K562 (cell line): ENCODE measurements at regions not wholly inside any gene's neighbourhood (a gene's known extent, or its start where the extent isn't known, plus 50 kb on each side); places are given as distances from the start of the nearest gene placed in this dataset.

Source experiments
- ATAC-seq: fragments of 200-7000 bp; cut with Tn5 transposase; 3 replicates; pipeline ENCODE4 v1.9.1; 2020; ENCODE audit warnings: moderate library complexity
- BruUV-seq: library from RNA; stranded (reverse); fragments of 400-500 nt; replicated peaks from 2 replicates; lab custom pipeline; 2021; lab: Mats Ljungman, UMichigan
- CTCF ChIA-PET: fragments of 300-600 bp; formaldehyde crosslinking; extraction: SDS; loops from one replicate; lab custom pipeline; 2021; ENCODE audit warnings: low intra/inter-chr PET ratio; lab: Yijun Ruan, JAX
- POLR2A ChIA-PET: fragments of 300-600, 350-650 bp; sonication (Branson Sonifier 250); formaldehyde crosslinking; extraction: SDS; loops from one replicate; lab custom pipeline; 2021; ENCODE audit warnings: antibody characterized with exemption, inconsistent platforms; lab: Yijun Ruan, JAX
- DNase-seq, 4 experiments: peaks; one replicate each; pipeline versions ENCODE4 v3.0.0 to v3.0.0-alpha.2; 2011 to 2018; ENCODE audit warnings: low spot score in 3 of 4, mixed read lengths in 3 of 4; ENCODE audit errors: extremely low read depth in 1 of 4
- FAIRE-seq: peaks from 2 replicates; lab custom pipeline; 2011; peaks lifted over from hg19 to GRCh38; lab: Jason Lieb, UNC
- H2AFZ ChIP-seq: 2 replicates; pipeline ENCODE4 v1.6.0; 2011; ENCODE audit warnings: low read depth, low read length, control low read depth, inconsistent platforms
- H3K27ac ChIP-seq: fragments of 200-600 bp; 3 replicates; pipeline ENCODE4 v1.8.0; 2011; ENCODE audit warnings: low read depth, mild to moderate bottlenecking, control low read depth, inconsistent platforms, low read length, moderate library complexity, mixed read lengths; ENCODE audit errors: extremely low read depth
- H3K27me3 ChIP-seq, 2 experiments: fragments of 300-600 bp in 1 of 2; 2 replicates in 1 of 2; 3 replicates in 1 of 2; pipeline versions ENCODE4 v1.6.0 to v1.8.0; 2011; ENCODE audit warnings: inconsistent platforms in 2 of 2, low read length in 2 of 2, mild to moderate bottlenecking in 1 of 2, mixed read lengths in 1 of 2, moderate library complexity in 1 of 2; ENCODE audit not compliant: control insufficient read depth in 2 of 2, insufficient read depth in 2 of 2
- H3K36me3 ChIP-seq: fragments of 300-600 bp; 3 replicates; pipeline ENCODE4 v1.8.0; 2011; ENCODE audit warnings: mild to moderate bottlenecking, low read length, inconsistent platforms; ENCODE audit not compliant: control insufficient read depth, insufficient read depth
- H3K4me1 ChIP-seq, 2 experiments: fragments of 200-600 bp in 1 of 2; replicated peaks in 1 of 2; 2 replicates in 1 of 2; 3 replicates in 1 of 2; pipeline versions ENCODE4 v1.5.1 to v1.8.0; 2011; ENCODE audit warnings: inconsistent platforms in 2 of 2, low read length in 2 of 2, mild to moderate bottlenecking in 1 of 2, mixed read lengths in 1 of 2, moderate library complexity in 1 of 2; ENCODE audit not compliant: control insufficient read depth in 2 of 2, insufficient read depth in 2 of 2
- H3K4me2 ChIP-seq: 2 replicates; pipeline ENCODE4 v1.6.1; 2011; ENCODE audit warnings: low read length, control low read depth, inconsistent platforms, mixed read lengths; ENCODE audit not compliant: insufficient read depth
- H3K4me3 ChIP-seq: fragments of 200-600 bp; sonication (generic), shearing (Covaris generic); 2 replicates; pipeline ENCODE4 v1.5.1; 2016; ENCODE audit warnings: control low read depth, inconsistent platforms
- H3K79me2 ChIP-seq: fragments of 200-600 bp; 3 replicates; pipeline ENCODE4 v1.8.0; 2011; ENCODE audit warnings: low read length, inconsistent platforms; ENCODE audit not compliant: control insufficient read depth, insufficient read depth
- H3K9ac ChIP-seq, 2 experiments: 2 replicates each; pipeline versions ENCODE4 v1.6.0 to v1.6.1; 2011; ENCODE audit warnings: low read depth in 2 of 2, low read length in 2 of 2, control low read depth in 1 of 2, inconsistent platforms in 1 of 2, mild to moderate bottlenecking in 1 of 2, mixed read lengths in 1 of 2; ENCODE audit not compliant: insufficient read depth in 1 of 2
- H3K9me1 ChIP-seq: one replicate; pipeline ENCODE4 v1.6.0; 2011; ENCODE audit warnings: inconsistent platforms, mild to moderate bottlenecking, low read length, moderate library complexity; ENCODE audit not compliant: control insufficient read depth, insufficient read depth
- H3K9me3 ChIP-seq: replicated peaks from 2 replicates; pipeline ENCODE4 v1.5.1; 2011; ENCODE audit warnings: low read depth, low read length, inconsistent platforms; ENCODE audit not compliant: control insufficient read depth, insufficient read depth
- H4K20me1 ChIP-seq: replicated peaks from 2 replicates; pipeline ENCODE4 v1.6.1; 2011; ENCODE audit warnings: low read length, inconsistent platforms, mixed read lengths; ENCODE audit not compliant: control insufficient read depth, insufficient read depth
- GTF2E2 ChIP-seq: fragments of 200-800 bp; sonication (Bioruptor generic); IDR thresholded peaks from 2 replicates; pipeline ENCODE4 v1.6.1; 2016; ENCODE audit warnings: missing genetic modification characterization, missing compliant biosample characterization
- ZSCAN32 ChIP-seq: fragments of 450-650 bp; formaldehyde crosslinking; IDR thresholded peaks from 2 replicates; pipeline ENCODE4 v1.4.0; 2020; ENCODE audit warnings: mild to moderate bottlenecking, moderate library complexity
- WGBS: fragments of 100-300 bp; shearing (Covaris generic); methylation state at CpG from one replicate; pipeline ENCODE4 v1.1.6; 2016; ENCODE audit warnings: low coverage, mixed read lengths; ENCODE audit not compliant: insufficient coverage; ENCODE audit errors: missing lambda C conversion rate; 5-methylcytosine and 5-hydroxymethylcytosine counted together
- in situ Hi-C: fragments of 300-500 bp; cut with MboI; formaldehyde crosslinking; loops from 4 replicates; pipeline ENCODE4 v1.15.0; 2018; ENCODE audit warnings: inconsistent platforms, mixed read lengths
- intact Hi-C: fragments of 100-400 bp; cut with micrococcal nuclease; formaldehyde crosslinking; loops from 2 replicates; pipeline ENCODE4 v1.14.2; 2022
- TF ChIP-seq, protein P1 (sequence below), 2 experiments: fragments of 450-650 bp in 1 of 2; IDR thresholded peaks; 2 replicates each; pipeline ENCODE4 v1.6.1; 2011 to 2017; ENCODE audit warnings: low read depth in 2 of 2, antibody characterized with exemption in 1 of 2, borderline replicate concordance in 1 of 2, low read length in 1 of 2, mild to moderate bottlenecking in 1 of 2, mixed read lengths in 1 of 2; ENCODE audit not compliant: control insufficient read depth in 1 of 2
- TF ChIP-seq, protein P2 (sequence below): IDR thresholded peaks from 3 replicates; pipeline ENCODE4 v1.6.1; 2011; ENCODE audit warnings: borderline replicate concordance, mild to moderate bottlenecking; ENCODE audit not compliant: insufficient read length, insufficient read depth
- TF ChIP-seq, protein P3 (sequence below): sonication (generic); formaldehyde crosslinking; IDR thresholded peaks from 2 replicates; pipeline ENCODE4 v1.5.0; 2020; ENCODE audit warnings: missing genetic modification reagents
- TF ChIP-seq, protein P4 (sequence below): fragments of 250-450 bp; sonication (Bioruptor Pico); IDR thresholded peaks from 2 replicates; pipeline ENCODE4 v1.8.0; 2021; ENCODE audit warnings: moderate library complexity, mild to moderate bottlenecking, inconsistent platforms
- TF ChIP-seq, protein P5 (sequence below): fragments of 450-650 bp; formaldehyde crosslinking; IDR thresholded peaks from 2 replicates; pipeline ENCODE4 v1.4.0; 2020; ENCODE audit warnings: mild to moderate bottlenecking, mixed read lengths
- TF ChIP-seq, protein P6 (sequence below): conservative IDR thresholded peaks from 2 replicates; pipeline ENCODE4 v1.6.1; 2011; ENCODE audit warnings: low read depth, mild to moderate bottlenecking, low read length; ENCODE audit not compliant: control insufficient read depth
- TF ChIP-seq, protein P7 (sequence below): sonication (generic); formaldehyde crosslinking; IDR thresholded peaks from 2 replicates; pipeline ENCODE4 v1.9.0; 2022; ENCODE audit warnings: mild to moderate bottlenecking, missing genetic modification reagents

DNA sequence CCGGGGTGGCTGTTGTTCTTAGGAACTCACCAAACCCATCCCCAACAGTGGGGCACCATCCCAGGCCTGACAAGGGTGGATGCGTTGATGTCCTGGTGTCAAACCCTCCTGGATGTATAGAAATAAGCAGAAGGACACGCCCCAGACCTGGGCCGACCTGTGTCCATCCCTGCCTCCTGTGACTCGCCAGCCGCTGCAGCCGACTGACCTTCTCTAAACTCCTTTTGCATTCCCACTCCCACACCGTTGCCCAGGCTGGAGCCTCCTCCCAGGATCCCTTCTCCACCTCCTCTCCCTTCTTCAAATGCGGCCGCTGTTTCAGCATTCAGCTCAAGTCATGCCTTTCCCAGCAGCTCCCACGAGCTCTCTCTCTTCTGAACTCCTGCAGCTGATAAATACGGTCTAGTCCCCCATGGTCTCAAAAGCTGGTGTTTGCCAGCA lies 213.2 kb upstream of the IER5L start (continued):
- TF ChIP-seq, protein P1, sequence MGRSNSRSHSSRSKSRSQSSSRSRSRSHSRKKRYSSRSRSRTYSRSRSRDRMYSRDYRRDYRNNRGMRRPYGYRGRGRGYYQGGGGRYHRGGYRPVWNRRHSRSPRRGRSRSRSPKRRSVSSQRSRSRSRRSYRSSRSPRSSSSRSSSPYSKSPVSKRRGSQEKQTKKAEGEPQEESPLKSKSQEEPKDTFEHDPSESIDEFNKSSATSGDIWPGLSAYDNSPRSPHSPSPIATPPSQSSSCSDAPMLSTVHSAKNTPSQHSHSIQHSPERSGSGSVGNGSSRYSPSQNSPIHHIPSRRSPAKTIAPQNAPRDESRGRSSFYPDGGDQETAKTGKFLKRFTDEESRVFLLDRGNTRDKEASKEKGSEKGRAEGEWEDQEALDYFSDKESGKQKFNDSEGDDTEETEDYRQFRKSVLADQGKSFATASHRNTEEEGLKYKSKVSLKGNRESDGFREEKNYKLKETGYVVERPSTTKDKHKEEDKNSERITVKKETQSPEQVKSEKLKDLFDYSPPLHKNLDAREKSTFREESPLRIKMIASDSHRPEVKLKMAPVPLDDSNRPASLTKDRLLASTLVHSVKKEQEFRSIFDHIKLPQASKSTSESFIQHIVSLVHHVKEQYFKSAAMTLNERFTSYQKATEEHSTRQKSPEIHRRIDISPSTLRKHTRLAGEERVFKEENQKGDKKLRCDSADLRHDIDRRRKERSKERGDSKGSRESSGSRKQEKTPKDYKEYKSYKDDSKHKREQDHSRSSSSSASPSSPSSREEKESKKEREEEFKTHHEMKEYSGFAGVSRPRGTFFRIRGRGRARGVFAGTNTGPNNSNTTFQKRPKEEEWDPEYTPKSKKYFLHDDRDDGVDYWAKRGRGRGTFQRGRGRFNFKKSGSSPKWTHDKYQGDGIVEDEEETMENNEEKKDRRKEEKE (IDR thresholded peaks at IDR 0.05; ENCODE audit: borderline replicate concordance in 1 of 2, control insufficient read depth in 1 of 2, low read depth in 2 of 2, low read length in 1 of 2), result no peak
- TF ChIP-seq, protein P2, sequence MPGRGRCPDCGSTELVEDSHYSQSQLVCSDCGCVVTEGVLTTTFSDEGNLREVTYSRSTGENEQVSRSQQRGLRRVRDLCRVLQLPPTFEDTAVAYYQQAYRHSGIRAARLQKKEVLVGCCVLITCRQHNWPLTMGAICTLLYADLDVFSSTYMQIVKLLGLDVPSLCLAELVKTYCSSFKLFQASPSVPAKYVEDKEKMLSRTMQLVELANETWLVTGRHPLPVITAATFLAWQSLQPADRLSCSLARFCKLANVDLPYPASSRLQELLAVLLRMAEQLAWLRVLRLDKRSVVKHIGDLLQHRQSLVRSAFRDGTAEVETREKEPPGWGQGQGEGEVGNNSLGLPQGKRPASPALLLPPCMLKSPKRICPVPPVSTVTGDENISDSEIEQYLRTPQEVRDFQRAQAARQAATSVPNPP, result no peak

DNA sequence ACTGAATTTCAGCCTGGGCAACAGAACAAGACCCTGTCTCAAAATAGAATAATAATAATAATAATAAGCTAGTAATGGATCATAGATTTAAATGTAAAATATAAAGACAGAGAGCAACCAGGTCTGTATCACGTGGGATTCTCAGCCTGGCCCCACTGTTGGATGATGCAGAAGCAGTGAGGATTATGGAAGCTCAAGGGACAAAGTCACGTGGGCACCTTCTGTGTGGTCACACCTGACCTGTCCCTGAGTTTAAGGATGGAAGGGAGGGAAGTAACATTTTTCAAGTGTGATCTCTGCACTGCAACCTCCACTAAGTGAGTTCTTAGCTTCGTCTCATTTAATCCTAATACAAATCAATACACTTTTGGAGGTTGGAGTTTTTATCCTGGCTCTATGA lies 212.5 kb upstream of the IER5L start:
- Histone ChIP-seq H3K79me2 (no peaks in the 10 kb centered on the region), H3K36me3 (no peaks in the 10 kb centered on the region), H3K27me3 (peaks cover 0 to 10% of the 10 kb centered on the region in 2 experiments; a peak in 1 of 5 replicates), H2AFZ (no peak overlapping the region), H3K9ac (no peak overlapping the region), H3K4me1 (peaks cover 5 to 6% of the 10 kb centered on the region in 2 experiments; a peak in 3 of 5 replicates), H3K9me1 (no peaks in the 10 kb centered on the region), H3K4me2 (no peak overlapping the region), H4K20me1 (no peaks in the 10 kb centered on the region), H3K27ac (no peak overlapping the region), H3K9me3 (no peaks in the 10 kb centered on the region), H3K4me3 (no peak overlapping the region)
- DNase-seq (no peak), ATAC-seq (no peak), FAIRE-seq (no peak)
- ChIA-PET POLR2A (interaction anchor here (1.0 kb wide), 1 partner anchor 15 kb away, joined by 3 read pairs; no protein-coding TSS in a partner anchor), CTCF (interaction anchor here (0.5 kb wide), 1 partner anchor 74 kb away, joined by 4 read pairs; no protein-coding TSS in a partner anchor)
- intact Hi-C loops, result no loop called here
- in situ Hi-C loops, result no loop called here
- no TSS peak for BruUV-seq
- 4% methylated on average over 3 of the region's 3 CpGs for WGBS
- TF ChIP-seq, protein P3, sequence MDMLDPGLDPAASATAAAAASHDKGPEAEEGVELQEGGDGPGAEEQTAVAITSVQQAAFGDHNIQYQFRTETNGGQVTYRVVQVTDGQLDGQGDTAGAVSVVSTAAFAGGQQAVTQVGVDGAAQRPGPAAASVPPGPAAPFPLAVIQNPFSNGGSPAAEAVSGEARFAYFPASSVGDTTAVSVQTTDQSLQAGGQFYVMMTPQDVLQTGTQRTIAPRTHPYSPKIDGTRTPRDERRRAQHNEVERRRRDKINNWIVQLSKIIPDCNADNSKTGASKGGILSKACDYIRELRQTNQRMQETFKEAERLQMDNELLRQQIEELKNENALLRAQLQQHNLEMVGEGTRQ (CRISPR knock-in tag), result peak; percentile 19; the same call in 1 of the 2 replicates
- TF ChIP-seq, protein P4, sequence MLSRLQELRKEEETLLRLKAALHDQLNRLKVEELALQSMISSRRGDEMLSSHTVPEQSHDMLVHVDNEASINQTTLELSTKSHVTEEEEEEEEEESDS (CRISPR knock-in tag), result no peak
- TF ChIP-seq, protein P5, sequence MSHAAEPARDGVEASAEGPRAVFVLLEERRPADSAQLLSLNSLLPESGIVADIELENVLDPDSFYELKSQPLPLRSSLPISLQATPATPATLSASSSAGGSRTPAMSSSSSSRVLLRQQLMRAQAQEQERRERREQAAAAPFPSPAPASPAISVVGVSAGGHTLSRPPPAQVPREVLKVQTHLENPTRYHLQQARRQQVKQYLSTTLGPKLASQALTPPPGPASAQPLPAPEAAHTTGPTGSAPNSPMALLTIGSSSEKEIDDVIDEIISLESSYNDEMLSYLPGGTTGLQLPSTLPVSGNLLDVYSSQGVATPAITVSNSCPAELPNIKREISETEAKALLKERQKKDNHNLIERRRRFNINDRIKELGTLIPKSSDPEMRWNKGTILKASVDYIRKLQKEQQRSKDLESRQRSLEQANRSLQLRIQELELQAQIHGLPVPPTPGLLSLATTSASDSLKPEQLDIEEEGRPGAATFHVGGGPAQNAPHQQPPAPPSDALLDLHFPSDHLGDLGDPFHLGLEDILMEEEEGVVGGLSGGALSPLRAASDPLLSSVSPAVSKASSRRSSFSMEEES (CRISPR knock-in tag), result 0 out of 2 replicates have a peak, but pooled peaks have one; percentile 14
- TF ChIP-seq, protein P6, sequence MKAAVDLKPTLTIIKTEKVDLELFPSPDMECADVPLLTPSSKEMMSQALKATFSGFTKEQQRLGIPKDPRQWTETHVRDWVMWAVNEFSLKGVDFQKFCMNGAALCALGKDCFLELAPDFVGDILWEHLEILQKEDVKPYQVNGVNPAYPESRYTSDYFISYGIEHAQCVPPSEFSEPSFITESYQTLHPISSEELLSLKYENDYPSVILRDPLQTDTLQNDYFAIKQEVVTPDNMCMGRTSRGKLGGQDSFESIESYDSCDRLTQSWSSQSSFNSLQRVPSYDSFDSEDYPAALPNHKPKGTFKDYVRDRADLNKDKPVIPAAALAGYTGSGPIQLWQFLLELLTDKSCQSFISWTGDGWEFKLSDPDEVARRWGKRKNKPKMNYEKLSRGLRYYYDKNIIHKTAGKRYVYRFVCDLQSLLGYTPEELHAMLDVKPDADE, result no peak
- TF ChIP-seq GTF2E2 (tag) (no peak), ZSCAN32 (CRISPR knock-in tag) (no peak)
- TF ChIP-seq, protein P7, sequence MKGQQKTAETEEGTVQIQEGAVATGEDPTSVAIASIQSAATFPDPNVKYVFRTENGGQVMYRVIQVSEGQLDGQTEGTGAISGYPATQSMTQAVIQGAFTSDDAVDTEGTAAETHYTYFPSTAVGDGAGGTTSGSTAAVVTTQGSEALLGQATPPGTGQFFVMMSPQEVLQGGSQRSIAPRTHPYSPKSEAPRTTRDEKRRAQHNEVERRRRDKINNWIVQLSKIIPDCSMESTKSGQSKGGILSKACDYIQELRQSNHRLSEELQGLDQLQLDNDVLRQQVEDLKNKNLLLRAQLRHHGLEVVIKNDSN, result peak; percentile 26; the same call in 1 of the 2 replicates
